HG03342 (cell line): ENCODE measurements at regions not wholly inside any gene's neighbourhood (a gene's known extent, or its start where the extent isn't known, plus 50 kb on each side); places are given as distances from the start of the nearest gene placed in this dataset.

ENCODE experiments used
- ATAC-seq: cut with Tn5 transposase; IDR thresholded peaks from one replicate; pipeline ENCODE4 v1.9.1; 2021; ENCODE audit warnings: mild to moderate bottlenecking, moderate library complexity; ENCODE audit not compliant: unreplicated experiment

- no peak for ATAC-seq
Measured at GRCh38 chr3:16658004-16658924, 53.0 kb upstream of the DAZL start.

DNA sequence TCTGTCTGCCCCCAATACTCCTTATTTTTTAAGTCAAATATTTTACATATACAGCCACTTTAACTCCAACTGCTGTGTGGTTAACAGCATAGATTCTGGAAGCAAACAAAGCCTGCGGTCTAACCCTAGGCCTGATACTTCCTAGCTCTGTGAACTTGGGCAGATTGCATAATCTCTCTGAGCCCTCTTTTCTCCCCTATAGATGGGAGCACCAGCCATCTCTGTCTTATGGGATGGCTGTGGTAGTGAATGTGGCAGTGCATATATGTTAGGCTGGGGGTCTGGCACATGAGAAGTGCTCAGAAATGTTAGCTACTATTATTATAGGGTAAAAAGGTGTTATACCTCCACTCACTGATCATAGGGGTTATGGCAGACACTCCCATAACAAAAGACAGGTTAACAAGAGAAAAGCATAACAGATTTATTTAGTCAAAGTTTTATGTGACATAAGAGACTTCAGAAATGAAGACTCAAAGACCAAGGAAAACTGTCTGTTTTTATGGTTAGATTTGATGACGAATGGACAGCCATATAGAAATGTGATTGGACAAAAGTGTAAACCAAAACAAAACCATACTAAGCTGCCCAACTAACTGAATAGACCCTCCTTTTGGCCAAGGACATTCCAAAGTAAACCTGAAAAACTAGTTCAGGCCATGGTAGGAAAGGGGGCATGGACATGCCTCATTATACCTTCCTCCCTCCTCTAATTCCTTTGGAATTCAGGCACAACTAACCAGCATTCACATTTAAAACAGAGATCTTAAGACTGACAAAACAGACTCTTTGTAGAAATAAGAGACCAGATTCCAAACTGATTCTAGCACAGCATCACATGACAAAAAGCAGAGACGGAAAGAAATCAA lies 53.9 kb upstream of the DAZL start:
- no peak for ATAC-seq

GRCh38 chr3:16663854-16664712 lies 58.9 kb upstream of the DAZL start:
- ATAC-seq, result no peak

- no peak for ATAC-seq
Measured at GRCh38 chr3:16665282-16665741, 60.1 kb upstream of the DAZL start.

DNA sequence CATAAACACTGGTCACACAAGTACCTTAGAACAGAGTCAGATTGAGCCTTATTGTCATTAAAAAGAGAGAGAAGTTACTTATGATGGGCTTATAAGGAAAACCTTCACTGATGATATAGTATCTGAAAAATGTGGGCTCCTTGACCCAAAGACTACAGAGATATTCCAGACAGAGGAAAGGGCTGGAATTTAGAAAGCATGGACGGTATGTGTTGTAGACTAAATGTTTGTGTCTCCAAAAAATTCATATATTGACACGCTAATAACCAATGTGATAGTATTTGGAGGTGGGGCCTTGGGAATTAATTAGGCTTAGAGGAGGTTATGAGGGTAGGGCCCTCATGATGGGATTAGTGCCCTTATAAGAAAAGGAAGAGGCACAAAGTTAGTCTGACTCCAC lies 61.0 kb upstream of the DAZL start:
- ATAC-seq, result no peak

DNA sequence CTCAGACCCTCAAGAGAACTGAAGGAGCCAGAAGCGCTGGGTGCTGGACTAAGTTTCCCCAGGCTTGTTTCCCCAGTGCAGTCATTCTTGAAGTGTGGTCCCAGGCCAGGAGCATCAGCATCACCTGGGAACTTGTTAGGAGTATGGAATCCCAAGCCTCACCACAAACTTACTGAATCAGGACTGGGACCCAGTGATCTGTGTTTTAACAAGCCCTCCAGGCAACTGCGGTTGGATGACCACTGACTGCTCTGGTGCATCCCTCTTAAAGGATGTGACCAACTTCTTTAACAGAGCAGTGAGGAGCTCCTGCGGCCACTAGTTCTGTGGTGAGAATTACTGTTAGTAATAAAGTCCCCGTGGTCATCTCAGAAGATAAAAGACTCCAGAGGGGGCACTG lies 62.4 kb upstream of the DAZL start:
- ATAC-seq, result no peak

DNA sequence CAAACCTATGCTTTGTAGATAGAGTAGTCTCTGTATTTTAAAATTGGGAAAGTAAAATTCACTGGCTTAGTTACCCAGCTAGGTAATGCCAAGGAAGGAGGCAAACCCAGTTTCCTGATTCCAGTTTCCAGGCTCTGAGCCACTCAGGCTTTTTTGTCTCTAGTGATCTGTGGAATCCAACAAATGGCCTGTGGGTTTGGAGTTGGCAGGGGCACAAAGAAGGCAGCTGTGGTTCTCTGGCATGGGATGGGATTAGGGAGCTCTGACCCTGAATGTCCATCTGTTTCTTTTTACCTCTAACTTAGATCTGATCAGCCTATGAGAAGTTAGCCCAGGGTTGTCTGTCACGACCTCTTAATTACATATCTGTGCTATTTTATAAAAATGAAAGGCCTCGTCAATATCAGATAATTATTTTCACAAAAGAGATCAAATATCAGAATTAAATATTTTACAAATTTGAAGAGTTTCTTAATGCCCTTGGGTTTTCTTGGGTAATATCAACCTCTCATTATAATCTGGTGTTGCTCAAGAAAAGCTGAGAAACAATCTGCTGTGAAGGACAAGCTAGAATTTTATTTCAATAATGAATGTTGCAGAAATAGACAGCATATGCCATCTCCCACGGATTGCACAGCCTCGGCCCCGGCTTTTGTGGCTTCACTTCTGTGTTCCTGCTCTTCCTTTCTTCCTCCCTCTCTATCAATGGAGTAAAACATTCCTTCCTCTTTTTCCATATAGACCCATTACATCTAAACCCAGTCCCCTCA lies 63.7 kb upstream of the DAZL start:
- ATAC-seq, result no peak

DNA sequence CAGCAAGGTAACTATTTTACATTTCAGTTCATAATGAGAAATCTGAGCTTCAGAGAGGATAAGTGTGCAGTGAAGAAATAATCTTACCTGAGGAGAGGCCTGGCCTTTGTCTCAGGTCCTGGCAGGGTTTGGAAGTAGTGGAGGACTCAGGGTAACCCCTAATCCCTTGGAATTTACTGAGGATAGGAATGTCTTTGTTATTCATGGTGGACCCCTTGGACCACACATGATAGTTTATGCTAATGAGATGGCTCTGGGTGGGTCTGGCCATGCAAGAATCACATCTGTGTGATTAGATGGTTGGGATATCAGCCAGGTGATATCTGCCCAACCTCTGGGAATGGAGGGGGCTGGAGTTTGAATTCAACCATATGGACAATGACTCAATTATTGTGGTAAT lies 65.0 kb upstream of the DAZL start:
- no peak for ATAC-seq

GRCh38 chr3:16671690-16672089 lies 66.5 kb upstream of the DAZL start:
- no peak for ATAC-seq

DNA sequence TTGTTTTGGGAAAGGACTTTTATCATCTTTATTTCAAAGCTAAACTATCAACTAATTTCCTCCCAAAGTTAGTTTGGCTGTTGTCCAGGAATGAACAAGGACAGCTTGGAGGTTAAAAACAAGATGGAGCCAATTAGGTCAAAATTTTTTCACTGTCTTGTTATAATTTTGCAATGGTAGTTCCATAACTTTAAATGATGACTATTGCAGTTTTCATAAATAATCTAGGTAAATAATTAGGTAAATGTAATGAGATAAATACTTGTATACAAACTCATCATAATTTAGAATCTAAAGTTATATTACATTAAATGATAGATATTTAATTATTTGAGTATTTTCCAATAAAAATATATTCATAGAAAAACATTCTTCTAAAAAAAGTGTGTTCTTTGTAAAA lies 68.3 kb upstream of the DAZL start:
- no peak for ATAC-seq

DNA sequence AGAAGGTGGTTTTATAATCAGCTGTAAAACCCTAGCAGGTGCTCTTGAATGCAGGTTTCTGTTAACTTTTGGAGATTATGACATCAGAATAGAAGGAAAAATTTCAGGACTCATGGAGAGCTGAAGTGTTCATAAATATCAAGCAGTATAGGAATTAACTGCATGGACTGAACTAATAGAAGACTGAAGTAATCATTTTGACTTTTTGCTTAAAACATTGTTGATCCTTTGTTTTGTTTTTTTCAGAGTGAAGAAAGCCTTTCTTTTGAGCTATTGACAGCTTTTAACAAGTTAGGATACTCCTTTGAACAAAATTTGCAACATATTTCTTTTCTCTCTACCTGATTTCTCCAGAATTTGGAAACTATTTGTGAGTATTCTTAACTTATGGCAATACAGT lies 70.6 kb upstream of the DAZL start:
- no peak for ATAC-seq

- ATAC-seq, result no peak
Measured at GRCh38 chr3:16686679-16687078, 81.5 kb upstream of the DAZL start.

DNA sequence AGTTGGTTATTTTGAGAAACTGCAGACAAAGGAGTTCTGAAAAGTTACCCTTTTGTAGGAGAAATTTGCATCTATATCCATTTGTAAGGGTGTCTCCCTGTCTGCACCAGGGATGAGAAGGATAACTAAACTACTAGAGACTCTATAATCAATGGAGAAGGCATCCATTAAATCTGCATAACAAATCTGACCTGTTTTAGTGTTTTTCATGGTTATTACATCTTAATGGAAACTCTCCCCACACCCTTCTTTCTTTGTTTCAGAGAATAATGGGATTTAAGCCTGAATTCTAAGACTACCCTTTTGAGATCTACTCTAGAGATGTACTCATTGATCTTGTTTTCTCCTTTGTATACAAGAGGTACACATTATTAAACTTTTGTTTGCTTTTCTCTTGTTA lies 82.0 kb upstream of the DAZL start:
- no peak for ATAC-seq

GRCh38 chr3:16692486-16693344 lies 87.5 kb upstream of the DAZL start:
- no peak for ATAC-seq

DNA sequence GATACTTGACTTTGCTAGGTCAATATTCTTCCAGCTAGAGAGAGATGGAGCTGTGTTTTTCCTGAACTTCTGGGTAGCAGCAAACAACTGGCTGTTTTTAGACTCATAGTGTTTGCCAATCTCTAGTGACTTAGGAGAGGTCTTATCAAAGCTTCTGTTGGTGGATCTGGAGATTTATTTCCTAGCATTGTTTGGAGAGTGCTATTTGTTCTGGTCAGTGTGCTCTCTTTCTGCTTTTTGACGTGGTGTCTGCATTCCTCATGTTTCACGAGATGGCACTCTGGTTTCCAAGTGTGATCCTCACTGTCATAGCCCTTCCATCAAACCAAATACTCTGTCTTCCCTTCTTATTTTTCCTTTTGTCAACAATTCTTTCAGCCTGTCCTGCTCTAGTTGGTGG lies 88.6 kb upstream of the DAZL start:
- no peak for ATAC-seq

- ATAC-seq, result no peak
Measured at GRCh38 chr3:16695710-16696109, 90.5 kb upstream of the DAZL start.

GRCh38 chr3:16697443-16698147 lies 92.4 kb upstream of the DAZL start:
- ATAC-seq, result no peak

GRCh38 chr3:16700651-16701050 lies 95.4 kb upstream of the DAZL start:
- no peak for ATAC-seq

- no peak for ATAC-seq
Measured at GRCh38 chr3:16704941-16705340, 99.7 kb upstream of the DAZL start.
